AG09309 (cell line): ENCODE measurements at regions not wholly inside any gene's neighbourhood (a gene's known extent, or its start where the extent isn't known, plus 50 kb on each side); places are given as distances from the start of the nearest gene placed in this dataset.

Source experiments
- DNase-seq: peaks from one replicate; pipeline ENCODE4 v3.0.0-alpha.2; 2010; ENCODE audit warnings: low read depth
- H3K4me3 ChIP-seq: 2 replicates; pipeline ENCODE4 v1.5.1; 2011; ENCODE audit warnings: mild to moderate bottlenecking, low read depth, low read length, moderate library complexity; ENCODE audit not compliant: control insufficient read depth
- TF ChIP-seq, protein P1 (sequence below): IDR thresholded peaks from 2 replicates; pipeline ENCODE4 v1.5.1; 2011; ENCODE audit warnings: mild to moderate bottlenecking, low read depth, low read length, inconsistent platforms; ENCODE audit not compliant: insufficient read depth, control insufficient read depth; ENCODE audit errors: missing control alignments

DNA sequence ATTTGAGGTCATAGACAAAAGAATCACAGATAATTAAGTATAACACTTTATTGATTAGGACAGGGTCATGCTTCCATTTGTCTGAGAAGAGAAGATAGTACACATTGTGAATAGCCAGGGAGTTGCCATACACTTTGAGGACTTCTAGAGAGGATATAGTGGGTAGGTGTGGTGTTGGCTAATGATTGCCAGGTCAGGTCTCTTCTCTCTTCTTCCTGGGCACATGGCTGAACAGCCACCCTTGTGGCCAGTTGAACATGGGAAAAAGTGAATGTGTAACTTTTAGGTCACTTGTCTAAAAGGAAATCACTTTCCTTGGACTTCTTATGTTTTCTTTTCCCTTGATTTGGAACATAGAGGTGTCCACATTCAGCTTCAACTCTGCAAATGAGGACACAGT, 772.1 kb upstream of the MAP3K7 start:
- DNase-seq, result no peak
- TF ChIP-seq, protein P1, sequence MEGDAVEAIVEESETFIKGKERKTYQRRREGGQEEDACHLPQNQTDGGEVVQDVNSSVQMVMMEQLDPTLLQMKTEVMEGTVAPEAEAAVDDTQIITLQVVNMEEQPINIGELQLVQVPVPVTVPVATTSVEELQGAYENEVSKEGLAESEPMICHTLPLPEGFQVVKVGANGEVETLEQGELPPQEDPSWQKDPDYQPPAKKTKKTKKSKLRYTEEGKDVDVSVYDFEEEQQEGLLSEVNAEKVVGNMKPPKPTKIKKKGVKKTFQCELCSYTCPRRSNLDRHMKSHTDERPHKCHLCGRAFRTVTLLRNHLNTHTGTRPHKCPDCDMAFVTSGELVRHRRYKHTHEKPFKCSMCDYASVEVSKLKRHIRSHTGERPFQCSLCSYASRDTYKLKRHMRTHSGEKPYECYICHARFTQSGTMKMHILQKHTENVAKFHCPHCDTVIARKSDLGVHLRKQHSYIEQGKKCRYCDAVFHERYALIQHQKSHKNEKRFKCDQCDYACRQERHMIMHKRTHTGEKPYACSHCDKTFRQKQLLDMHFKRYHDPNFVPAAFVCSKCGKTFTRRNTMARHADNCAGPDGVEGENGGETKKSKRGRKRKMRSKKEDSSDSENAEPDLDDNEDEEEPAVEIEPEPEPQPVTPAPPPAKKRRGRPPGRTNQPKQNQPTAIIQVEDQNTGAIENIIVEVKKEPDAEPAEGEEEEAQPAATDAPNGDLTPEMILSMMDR, result no peak
- no peak overlapping the region for H3K4me3 ChIP-seq

DNA sequence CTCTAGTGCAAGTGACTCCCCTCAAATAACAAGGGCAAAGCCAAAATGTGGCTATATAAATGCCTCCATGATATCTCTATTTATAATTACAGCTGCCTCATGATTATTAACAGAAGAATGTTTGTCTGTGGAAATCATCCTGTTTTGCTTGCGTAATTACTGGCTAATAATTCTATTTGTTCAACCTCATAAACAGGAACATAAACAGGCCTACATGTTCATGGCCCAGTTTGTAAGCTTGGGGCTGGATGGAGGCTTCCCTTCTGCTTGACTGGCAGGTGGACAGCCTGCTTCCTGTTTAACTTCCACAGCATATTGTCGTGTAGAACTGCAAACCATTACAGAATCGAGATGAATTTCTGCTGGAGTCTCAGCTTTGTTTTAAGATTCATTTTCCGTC, 766.0 kb upstream of the MAP3K7 start:
- H3K4me3 ChIP-seq, result no peak overlapping the region
- no peak for DNase-seq
- TF ChIP-seq, protein P1, result no peak

GRCh38 chr6:91352321-91352720, 765.4 kb upstream of the MAP3K7 start:
- no peak for DNase-seq
- no peak overlapping the region for H3K4me3 ChIP-seq
- TF ChIP-seq, protein P1, result no peak

DNA sequence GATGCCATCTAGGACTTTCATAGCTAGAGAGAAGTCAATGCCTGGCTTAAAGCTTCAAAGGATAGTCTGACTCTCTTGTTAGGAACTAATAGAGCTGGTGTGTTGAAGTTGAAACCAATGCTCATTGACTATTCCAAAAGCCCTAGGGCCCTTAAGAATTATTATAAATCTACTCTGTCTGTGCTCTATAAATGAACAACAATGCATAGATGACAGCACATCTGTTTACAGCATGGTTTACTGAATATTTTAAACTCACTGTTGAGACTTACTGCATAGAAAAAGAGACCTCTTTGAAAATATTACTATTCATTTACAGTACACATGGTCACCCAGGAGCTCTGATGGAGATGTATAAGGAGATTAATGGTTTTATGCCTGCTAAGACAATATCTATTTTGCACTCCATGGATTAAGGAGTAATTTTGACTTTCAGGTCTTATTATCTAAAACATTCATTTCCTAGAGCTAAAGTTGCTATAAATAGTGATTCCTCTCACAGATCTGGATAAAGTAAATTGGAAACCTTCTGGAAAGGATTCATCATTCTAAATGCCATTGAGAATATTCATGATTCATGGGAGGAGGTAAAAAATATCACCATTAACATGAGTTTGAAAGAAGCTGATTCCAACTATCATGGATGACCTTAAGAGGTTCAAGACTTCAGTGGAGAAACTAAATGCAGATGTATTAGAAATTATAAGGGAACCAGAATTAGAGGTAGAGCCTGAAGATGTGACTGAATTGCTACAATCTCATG, 763.5 kb upstream of the MAP3K7 start:
- DNase-seq, result no peak
- TF ChIP-seq, protein P1, result no peak

DNA sequence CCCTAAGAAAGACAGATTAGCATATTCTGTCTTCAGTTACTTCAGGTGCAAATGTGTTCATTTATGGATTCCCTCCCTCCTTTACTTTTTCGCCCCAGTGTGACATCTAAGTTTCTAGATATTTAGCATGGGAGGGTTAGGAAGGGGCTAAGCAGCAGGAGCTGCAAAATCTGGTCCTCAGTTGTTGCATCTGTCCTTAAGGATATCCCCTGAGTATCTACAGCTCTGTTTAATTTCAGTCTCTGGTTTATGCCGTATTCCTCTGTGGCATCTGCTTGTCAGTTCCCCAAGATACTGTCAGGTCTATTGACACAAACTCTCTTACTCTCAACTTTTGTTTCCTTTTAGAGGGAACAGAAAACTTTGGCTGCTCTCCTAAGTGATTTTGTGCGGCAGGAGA, 754.6 kb upstream of the MAP3K7 start:
- TF ChIP-seq, protein P1, result no peak
- DNase-seq, result no peak
- H3K4me3 ChIP-seq, result no peak overlapping the region

More for the DNA sequence above, 763.5 kb upstream of the MAP3K7 start:
- no peak overlapping the region for H3K4me3 ChIP-seq

GRCh38 chr6:91340896-91341395, 754.1 kb upstream of the MAP3K7 start:
- TF ChIP-seq, protein P1, result no peak
- DNase-seq, result no peak
- no peak overlapping the region for H3K4me3 ChIP-seq
